HepG2 (cell line): ENCODE measurements at regions not wholly inside any gene's neighbourhood (a gene's known extent, or its start where the extent isn't known, plus 50 kb on each side); places are given as distances from the start of the nearest gene placed in this dataset.

ENCODE experiments used
- BRCA1 ChIP-seq: sonication (generic); formaldehyde crosslinking; IDR thresholded peaks from 2 replicates; pipeline ENCODE4 v1.4.0; 2020; ENCODE audit warnings: missing genetic modification reagents
- CTCF ChIP-seq: sonication (generic); formaldehyde crosslinking; IDR thresholded peaks from 2 replicates; pipeline ENCODE4 v1.5.0; 2020; ENCODE audit warnings: mild to moderate bottlenecking, missing genetic modification reagents, moderate library complexity
- GATAD2A ChIP-seq: IDR thresholded peaks from 2 replicates; pipeline ENCODE4 v1.6.1; 2016
- HNRNPLL ChIP-seq: fragments of 200-400 bp; formaldehyde crosslinking; IDR thresholded peaks from 2 replicates; pipeline ENCODE4 v1.6.1; 2017; ENCODE audit warnings: mild to moderate bottlenecking, low read depth, low read length; ENCODE audit not compliant: poor library complexity, severe bottlenecking
- KAT2B ChIP-seq: fragments of 150-350 bp; IDR thresholded peaks from 2 replicates; pipeline ENCODE4 v1.6.1; 2014; ENCODE audit warnings: low read depth, low read length, borderline replicate concordance
- MEF2D ChIP-seq: sonication (generic); formaldehyde crosslinking; IDR thresholded peaks from 2 replicates; pipeline ENCODE4 v1.5.1; 2020; ENCODE audit warnings: mild to moderate bottlenecking, missing genetic modification reagents
- ZNF138 ChIP-seq: sonication (generic); formaldehyde crosslinking; IDR thresholded peaks from 2 replicates; pipeline ENCODE4 v1.5.0; 2020; ENCODE audit warnings: mild to moderate bottlenecking, low read depth, missing genetic modification reagents

- TF ChIP-seq HNRNPLL (no peak), GATAD2A (no peak), BRCA1 (CRISPR knock-in tag) (no peak), ZNF138 (CRISPR knock-in tag) (no peak), KAT2B (no peak), CTCF (no peak), MEF2D (CRISPR knock-in tag) (no peak)
Measured at GRCh38 chr2:7765236-7765635, 848.0 kb downstream of the RNF144A start.
